Endodermal cell (in vitro differentiated cells): ENCODE measurements at regions not wholly inside any gene's neighbourhood (a gene's known extent, or its start where the extent isn't known, plus 50 kb on each side); places are given as distances from the start of the nearest gene placed in this dataset.
A peak's percentile ranks its signal among the peaks of the same experiment; 100 is the strongest.

Experiments used
- DNase-seq: peaks from one replicate; pipeline ENCODE4 v3.0.0-alpha.2; 2017
- H3K27ac ChIP-seq: 2 replicates; pipeline ENCODE4 v1.5.1; 2013; ENCODE audit warnings: mild to moderate bottlenecking, low read depth, low read length, moderate library complexity
- H3K27me3 ChIP-seq: 2 replicates; pipeline ENCODE4 v1.6.1; 2013; ENCODE audit warnings: mild to moderate bottlenecking, low read length, moderate library complexity; ENCODE audit not compliant: insufficient read depth, control insufficient read depth, poor library complexity, severe bottlenecking
- H3K36me3 ChIP-seq: 2 replicates; pipeline ENCODE4 v1.7.0; 2013; ENCODE audit warnings: mild to moderate bottlenecking, low read length, moderate library complexity; ENCODE audit not compliant: control insufficient read depth, insufficient read depth
- H3K4me1 ChIP-seq: one replicate; pipeline ENCODE4 v1.7.0; 2013; ENCODE audit warnings: low read length; ENCODE audit not compliant: control insufficient read depth, insufficient read depth
- H3K4me3 ChIP-seq: 2 replicates; pipeline ENCODE4 v1.5.1; 2013; ENCODE audit warnings: mild to moderate bottlenecking, low read length, moderate library complexity
- H3K9ac ChIP-seq: 2 replicates; pipeline ENCODE4 v1.6.1; 2013; ENCODE audit warnings: mild to moderate bottlenecking, low read length, moderate library complexity; ENCODE audit not compliant: poor library complexity, severe bottlenecking; ENCODE audit errors: extremely low read depth
- H3K9me3 ChIP-seq: 2 replicates; pipeline ENCODE4 v1.6.1; 2013; ENCODE audit warnings: mild to moderate bottlenecking, low read length, moderate library complexity; ENCODE audit not compliant: control insufficient read depth
- H3K27ac Mint-ChIP-seq: 2 replicates; pipeline ENCODE4 v1.8.0; 2020; ENCODE audit warnings: mixed read lengths
- H3K27me3 Mint-ChIP-seq: 2 replicates; pipeline ENCODE4 v1.8.0; 2021; ENCODE audit warnings: mild to moderate bottlenecking, mixed read lengths; ENCODE audit not compliant: insufficient read depth
- H3K36me3 Mint-ChIP-seq: 2 replicates; pipeline ENCODE4 v1.8.0; 2020; ENCODE audit warnings: low read depth, mixed read lengths
- H3K4me1 Mint-ChIP-seq: 2 replicates; pipeline ENCODE4 v1.8.0; 2020; ENCODE audit warnings: mixed read lengths
- H3K4me3 Mint-ChIP-seq: 2 replicates; pipeline ENCODE4 v1.8.0; 2020; ENCODE audit warnings: mild to moderate bottlenecking, moderate library complexity, mixed read lengths
- H3K9me3 Mint-ChIP-seq: 2 replicates; pipeline ENCODE4 v1.8.0; 2020; ENCODE audit warnings: mild to moderate bottlenecking, mixed read lengths
- WGBS, 2 experiments: methylation state at CpG; one replicate each; pipeline versions ENCODE4 v1.1.5 to v1.1.7; 2013; ENCODE audit warnings: missing lambda C conversion rate in 2 of 2, mixed read lengths in 1 of 2; ENCODE audit not compliant: insufficient coverage in 1 of 2, insufficient read length in 1 of 2; 5-methylcytosine and 5-hydroxymethylcytosine counted together
- TF ChIP-seq, protein P1 (sequence below): fragments of 200-600 bp; sonication (generic); conservative IDR thresholded peaks from 2 replicates; pipeline ENCODE4 v1.5.0; 2021; ENCODE audit warnings: antibody characterized with exemption, mild to moderate bottlenecking

DNA sequence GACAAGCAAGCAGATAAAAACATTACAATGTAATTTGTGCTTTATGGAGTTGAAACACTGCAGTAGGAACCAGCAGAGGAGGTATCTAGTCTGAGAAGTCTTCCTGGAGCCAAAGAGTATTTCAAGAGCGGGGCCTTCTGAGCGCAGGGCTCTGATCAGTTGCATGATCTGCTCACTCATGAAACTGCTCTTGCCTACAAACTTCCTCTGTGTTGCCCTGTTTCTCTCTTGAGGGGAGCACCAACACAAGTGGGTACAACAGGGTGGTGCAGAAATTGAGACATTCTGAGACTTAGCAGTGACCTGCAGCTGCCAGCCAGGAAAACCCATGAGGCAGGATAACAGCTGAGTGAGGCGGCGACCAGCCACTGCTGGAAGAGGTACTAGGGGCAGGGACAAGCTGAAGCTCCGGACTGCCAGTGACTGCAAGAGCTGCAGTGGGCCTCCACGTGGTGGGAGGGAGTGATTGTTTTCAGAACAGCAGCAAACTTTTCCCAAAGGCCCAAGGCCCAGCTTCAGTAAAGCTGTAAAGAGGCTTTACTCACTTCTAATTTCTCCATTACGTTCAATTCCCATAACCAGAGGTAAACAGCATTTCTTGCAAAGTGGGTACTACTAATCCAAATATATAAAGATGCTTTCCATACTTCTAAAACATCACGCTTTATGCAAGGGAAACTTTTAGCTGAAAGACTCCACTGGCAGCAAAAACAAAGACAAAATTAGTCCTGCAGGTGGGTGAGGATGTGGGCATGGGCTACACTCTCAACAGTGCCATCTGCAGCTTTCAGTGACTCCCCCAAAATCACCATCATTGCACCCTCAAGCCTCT lies 69.0 kb upstream of the LPP start:
- no peaks in the 10 kb centered on the region for H3K4me1 Mint-ChIP-seq
- peaks cover 4% of the 10 kb centered on the region for H3K9me3 Mint-ChIP-seq
- 65 to 74% methylated on average over 6 to 8 of the region's 8 CpGs for WGBS, 2 experiments
- H3K27ac ChIP-seq: no peak overlapping the region
- H3K4me3 Mint-ChIP-seq: no peak overlapping the region
- no peaks in the 10 kb centered on the region for H3K36me3 ChIP-seq
- no peak overlapping the region for H3K27ac Mint-ChIP-seq
- no peaks in the 10 kb centered on the region for H3K27me3 Mint-ChIP-seq
- H3K4me1 ChIP-seq: no peaks in the 10 kb centered on the region
- TF ChIP-seq, protein P1, sequence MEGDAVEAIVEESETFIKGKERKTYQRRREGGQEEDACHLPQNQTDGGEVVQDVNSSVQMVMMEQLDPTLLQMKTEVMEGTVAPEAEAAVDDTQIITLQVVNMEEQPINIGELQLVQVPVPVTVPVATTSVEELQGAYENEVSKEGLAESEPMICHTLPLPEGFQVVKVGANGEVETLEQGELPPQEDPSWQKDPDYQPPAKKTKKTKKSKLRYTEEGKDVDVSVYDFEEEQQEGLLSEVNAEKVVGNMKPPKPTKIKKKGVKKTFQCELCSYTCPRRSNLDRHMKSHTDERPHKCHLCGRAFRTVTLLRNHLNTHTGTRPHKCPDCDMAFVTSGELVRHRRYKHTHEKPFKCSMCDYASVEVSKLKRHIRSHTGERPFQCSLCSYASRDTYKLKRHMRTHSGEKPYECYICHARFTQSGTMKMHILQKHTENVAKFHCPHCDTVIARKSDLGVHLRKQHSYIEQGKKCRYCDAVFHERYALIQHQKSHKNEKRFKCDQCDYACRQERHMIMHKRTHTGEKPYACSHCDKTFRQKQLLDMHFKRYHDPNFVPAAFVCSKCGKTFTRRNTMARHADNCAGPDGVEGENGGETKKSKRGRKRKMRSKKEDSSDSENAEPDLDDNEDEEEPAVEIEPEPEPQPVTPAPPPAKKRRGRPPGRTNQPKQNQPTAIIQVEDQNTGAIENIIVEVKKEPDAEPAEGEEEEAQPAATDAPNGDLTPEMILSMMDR: peak; percentile 48
- no peaks in the 10 kb centered on the region for H3K36me3 Mint-ChIP-seq
- H3K27me3 ChIP-seq: peaks cover 5% of the 10 kb centered on the region
- H3K9ac ChIP-seq: no peak overlapping the region
- H3K9me3 ChIP-seq: no peaks in the 10 kb centered on the region
- H3K4me3 ChIP-seq: no peak overlapping the region
- DNase-seq: peak; percentile 74

DNA sequence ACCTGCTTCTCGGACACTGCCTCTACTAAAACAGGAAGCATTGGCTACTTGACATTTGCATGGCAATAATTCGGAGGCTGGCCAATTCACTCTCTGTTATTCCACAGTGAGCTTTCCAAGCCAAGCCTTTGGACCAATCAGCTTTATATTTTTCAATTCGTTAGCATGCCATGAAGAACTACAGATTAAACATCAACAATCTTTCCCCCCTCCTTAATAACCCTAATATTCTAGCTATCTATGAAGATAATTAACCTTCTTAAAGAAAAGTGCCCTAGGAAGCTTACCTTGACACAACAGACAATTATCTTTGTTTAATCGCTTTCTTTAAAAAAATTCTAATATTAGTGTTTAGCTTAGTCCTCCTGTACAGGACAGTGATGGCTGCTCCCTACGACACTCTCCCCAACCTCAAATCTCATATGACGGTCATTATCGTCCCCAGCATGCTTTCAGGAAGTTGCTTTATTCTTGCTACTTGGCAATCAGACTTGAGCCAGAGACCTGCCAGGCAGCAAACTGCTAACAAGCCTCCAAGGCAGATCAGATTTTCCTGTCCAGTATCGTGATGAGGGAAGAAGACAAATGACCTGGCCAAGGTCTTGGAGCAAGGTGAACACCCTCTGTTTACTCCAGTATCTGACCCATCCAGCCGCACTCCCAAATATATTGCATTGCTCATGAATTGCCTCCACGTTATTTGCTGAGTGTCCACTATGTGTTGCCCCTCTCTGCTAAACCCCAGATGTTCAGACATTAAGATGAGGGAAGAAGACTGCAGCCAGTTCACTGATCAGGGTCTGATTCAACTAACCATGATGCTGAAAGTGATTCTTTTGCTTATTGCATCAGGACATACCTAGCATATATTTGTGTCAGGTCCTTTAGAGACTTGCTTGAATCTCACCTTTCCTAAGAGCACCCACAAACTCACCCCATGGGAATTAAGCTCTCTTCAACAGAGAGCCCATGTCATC lies 68.1 kb upstream of the LPP start:
- Mint-ChIP-seq H3K36me3 (no peaks in the 10 kb centered on the region), H3K9me3 (no peaks in the 10 kb centered on the region), H3K4me3 (no peak overlapping the region), H3K4me1 (no peaks in the 10 kb centered on the region), H3K27me3 (no peaks in the 10 kb centered on the region), H3K27ac (no peak overlapping the region)
- Histone ChIP-seq H3K9ac (no peak overlapping the region), H3K27ac (no peak overlapping the region), H3K4me3 (no peak overlapping the region), H3K36me3 (no peaks in the 10 kb centered on the region), H3K4me1 (no peaks in the 10 kb centered on the region), H3K27me3 (peaks cover 5% of the 10 kb centered on the region), H3K9me3 (no peaks in the 10 kb centered on the region)
- no peak for DNase-seq
- 88 to 90% methylated on average over 9 to 10 of the region's 10 CpGs for WGBS, 2 experiments
- TF ChIP-seq, protein P1: no peak

DNA sequence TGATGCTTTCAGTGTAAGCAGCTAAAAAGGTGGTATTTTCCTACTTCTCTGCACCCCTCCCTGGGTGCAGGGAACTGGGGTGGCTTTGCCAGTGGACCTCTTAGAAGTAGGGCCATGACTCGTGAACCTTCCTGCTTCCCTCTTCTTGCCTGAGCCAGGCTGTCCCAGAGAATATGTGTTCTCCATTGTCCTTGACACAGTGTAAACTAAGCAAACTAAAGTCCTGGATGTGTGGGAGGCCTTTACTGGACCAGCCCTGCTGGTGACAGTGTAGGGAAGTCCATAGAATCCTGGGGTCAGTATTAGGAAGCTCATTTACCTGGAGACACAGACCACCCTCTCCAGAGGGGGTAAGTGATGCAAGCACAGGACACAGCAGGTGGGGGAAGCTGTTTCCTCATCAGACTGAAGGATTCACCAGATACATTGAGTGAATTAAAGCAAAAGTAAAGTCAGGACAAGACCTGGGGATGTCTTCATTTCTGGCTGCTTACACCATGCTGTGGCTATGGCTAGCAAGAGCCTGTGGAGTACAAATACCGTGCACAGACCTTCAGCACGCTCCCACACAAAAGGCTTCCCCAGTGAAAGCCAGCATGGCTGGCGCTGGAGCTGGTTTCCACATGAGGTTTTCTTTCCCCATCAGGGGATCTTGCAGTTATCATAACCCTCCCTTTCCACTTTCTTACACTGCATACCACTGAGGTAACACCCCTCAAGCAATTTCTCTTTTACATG lies 64.8 kb upstream of the LPP start:
- Mint-ChIP-seq H3K4me3 (no peak overlapping the region), H3K9me3 (no peaks in the 10 kb centered on the region), H3K4me1 (no peaks in the 10 kb centered on the region), H3K27me3 (no peaks in the 10 kb centered on the region), H3K36me3 (no peaks in the 10 kb centered on the region), H3K27ac (no peak overlapping the region)
- peaks cover 5% of the 10 kb centered on the region for H3K27me3 ChIP-seq
- no peaks in the 10 kb centered on the region for H3K4me1 ChIP-seq
- no peaks in the 10 kb centered on the region for H3K36me3 ChIP-seq
- TF ChIP-seq, protein P1: no peak
- no peaks in the 10 kb centered on the region for H3K9me3 ChIP-seq
- 89 to 90% methylated on average over 4 of the region's 4 CpGs for WGBS, 2 experiments
- H3K9ac ChIP-seq: no peak overlapping the region
- DNase-seq: no peak
- H3K27ac ChIP-seq: no peak overlapping the region
- H3K4me3 ChIP-seq: no peak overlapping the region
